CD4-positive, alpha-beta T cell treated with Interleukin-12 subunit alpha and Interleukin-12 subunit beta, for 1 hour (primary cell): ENCODE measurements at regions not wholly inside any gene's neighbourhood (a gene's known extent, or its start where the extent isn't known, plus 50 kb on each side); places are given as distances from the start of the nearest gene placed in this dataset.

Experiments
- DNase-seq: peaks from one replicate; pipeline ENCODE4 v3.0.0-alpha.2; 2020

DNA sequence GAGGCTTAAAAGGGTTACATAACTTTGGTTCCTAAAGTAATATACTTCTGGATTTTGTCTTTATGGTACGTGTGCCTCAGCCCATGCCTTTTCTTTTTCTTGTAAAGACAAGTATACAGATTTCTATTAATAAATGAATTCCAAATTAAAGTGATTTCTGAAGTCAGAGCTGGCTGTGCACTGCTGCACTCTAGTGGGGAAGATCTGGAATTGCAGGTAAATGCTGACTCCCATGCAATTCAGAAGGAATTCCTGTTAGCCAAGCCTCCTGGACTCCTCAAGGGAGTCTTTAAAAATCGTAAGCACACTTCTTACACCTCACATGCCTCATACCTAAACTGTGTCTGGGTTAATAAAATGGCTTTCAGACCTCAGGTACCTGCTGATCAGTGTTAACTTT is 118.4 kb upstream of the SLC7A1 start:
- DNase-seq: peak; percentile 7

DNA sequence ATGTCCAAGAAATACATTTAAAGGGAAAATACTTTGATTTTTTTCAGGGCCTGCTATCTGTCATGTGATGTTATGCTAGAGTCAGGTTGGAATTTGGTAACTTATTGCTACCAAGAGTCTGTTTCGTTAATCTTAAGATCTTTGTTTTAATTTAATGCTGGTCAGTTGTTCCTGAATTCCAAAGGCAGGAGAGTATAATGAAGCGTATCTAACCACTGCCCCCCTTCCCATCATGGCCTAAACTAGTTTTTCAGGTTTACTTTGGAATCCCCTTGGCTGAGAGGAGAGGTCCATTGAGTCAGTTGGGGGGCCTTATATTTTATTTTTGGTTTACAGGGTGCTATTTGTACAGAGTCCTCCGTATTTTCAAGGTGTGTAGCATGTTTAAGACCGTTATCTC is 116.3 kb upstream of the SLC7A1 start:
- no peak for DNase-seq

DNA sequence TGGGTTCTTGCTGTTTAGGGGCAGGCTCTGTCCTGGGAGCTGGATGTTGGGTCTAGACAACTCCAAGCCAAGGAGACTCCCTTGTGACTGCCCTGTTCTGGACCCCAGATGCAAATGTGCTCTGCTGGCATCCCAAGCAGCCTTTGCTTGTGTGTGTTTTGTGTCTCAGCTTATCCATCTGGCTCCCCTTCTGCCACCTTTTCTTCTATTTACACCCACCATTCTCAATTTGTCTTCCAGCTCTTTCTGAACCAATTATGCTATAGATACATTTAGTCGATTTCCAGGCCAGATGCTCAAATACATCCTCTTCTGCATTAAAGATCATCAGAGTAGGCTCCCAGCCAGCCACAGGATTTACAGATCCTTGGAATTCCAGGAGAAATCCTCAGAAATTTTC is 115.0 kb upstream of the SLC7A1 start:
- no peak for DNase-seq

DNA sequence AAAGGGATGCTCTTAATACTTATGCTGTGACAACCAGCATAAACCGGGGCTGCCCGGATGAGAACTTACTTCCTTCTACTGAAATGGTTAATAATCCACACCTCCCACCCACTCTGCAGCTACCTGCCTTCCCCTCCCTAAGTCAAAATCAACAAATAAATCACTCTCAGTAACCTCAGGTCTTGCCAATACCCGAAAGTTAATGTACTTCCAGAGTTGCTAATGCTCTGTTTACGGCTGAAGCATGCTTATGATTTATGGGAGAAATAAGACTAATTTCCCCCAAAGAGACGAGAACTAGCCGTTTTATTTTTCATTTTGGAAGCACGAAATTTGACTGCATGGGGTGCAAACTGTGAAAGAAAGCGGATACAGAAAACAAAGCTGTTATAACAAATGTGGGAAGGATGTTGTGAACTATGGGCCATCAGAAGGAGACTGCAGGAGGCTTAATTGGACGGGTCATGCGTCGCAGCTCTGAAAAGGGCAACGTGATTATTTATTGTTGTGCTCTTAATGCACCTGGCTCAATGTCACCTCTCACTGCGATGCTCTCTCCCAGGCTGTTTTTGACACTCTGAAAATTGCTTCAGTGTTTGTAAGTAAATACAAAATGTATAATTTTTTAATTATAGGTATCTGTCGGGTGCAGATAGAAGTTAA is 114.0 kb upstream of the SLC7A1 start:
- DNase-seq: no peak

DNA sequence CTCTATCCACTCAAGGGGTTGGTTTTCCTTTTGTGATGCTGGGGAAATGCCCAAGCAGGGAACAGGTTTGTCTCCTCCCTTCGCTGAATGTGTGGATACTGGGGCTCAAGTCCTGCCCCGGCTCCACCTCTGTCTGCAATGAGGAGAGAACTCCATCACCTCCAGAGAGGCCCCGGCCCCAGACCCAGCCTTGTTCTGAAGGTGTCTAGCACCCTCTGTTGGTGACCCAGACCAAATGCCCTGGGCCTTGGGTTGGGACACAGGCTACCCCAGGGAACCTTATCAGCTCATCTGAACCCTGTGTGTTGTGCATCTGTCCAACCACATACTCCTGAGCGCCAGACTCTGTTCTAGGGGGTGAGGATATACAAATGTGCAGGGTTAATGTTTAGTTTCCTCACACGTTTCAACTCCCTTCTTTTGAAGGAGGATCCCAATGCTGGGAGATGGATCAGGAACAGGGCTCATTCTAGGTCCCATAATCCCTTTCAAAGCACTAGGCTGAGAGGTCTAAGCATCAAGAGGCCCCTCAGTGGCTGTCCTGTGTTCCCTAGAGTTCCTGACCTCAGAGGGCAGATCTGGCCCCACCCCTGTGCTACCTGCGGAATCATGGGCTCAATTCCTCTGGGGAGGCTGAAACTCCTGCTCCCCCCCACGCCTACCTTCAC is 112.5 kb upstream of the SLC7A1 start:
- peak; percentile 44 for DNase-seq

DNA sequence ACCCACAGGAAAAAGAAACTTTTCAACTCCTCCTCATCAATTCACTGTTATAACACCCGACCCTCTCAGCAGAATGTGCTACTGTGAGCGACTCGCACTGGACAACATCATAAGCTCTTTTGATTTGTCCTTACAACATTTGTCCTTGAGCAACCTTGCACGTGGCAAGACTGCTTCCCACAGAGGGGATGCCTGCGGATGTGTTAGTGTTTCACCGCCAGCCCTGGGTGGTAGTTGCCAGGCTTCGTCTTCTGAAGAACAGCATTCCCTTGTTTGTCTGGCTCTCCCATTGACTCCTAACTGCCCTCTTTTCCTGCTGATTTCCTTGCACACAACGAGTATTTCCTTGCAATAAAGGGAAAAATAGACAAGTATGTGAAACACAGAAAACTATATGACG is 111.4 kb upstream of the SLC7A1 start:
- no peak for DNase-seq

DNA sequence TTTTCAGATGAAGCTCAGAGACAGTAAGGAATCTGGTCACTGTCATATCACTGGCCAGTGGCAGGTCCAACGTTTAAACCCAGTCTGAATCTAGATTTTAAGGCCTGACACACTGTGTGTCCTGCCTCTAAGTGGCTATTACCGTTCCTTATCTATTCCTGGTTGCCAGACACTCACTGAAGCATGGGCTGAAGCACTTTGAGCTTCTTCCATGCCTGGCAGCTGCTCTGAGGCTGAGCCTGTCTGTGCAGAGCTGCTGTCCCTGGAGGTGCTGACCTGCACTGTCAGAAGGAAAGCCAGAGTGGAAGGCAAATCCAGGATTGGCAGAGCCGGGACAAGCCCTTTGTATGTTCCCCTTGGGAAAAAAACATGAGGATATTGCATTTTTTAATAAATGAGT is 109.2 kb upstream of the SLC7A1 start:
- no peak for DNase-seq

DNA sequence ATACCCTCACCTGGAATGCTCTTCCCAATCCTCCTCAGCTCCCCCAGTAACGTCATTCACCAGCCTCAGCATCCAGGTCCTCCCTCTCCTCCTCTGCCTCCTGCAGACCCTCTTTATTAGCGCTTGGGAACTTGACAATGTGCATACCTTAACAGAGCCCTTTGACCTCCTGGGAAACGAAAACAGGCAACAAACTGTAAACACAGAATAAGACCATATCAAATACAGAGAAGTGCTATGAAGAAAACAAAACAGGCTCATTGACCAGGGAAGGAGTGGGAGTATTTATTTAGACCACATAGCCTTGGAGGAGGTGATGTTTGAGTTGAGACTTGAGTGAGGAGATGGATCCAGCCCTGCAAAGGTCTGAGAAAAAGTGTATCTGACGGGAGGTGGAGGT is 107.9 kb upstream of the SLC7A1 start:
- no peak for DNase-seq

DNA sequence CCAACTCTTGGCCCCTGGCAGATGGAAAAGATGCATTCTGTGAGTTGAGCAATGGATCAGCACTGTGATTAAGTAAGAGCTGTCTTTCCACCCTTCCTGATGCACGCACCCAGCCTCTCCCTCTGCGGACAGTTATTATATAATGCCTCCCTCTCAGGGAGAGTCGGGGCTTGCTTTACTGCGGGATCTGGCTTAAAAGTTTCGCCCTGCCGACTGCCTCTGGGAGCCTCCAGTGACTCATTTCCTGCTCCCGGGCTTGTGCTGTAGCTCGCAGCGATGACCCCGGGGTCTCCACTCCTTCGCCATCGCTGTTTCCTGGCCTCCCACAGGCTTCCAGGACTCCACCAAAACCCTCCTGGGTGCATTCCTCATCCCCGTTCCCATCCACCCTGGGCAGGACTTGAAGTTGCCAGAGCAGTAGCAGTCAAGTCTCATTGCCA is 107.4 kb upstream of the SLC7A1 start:
- DNase-seq: no peak

DNA sequence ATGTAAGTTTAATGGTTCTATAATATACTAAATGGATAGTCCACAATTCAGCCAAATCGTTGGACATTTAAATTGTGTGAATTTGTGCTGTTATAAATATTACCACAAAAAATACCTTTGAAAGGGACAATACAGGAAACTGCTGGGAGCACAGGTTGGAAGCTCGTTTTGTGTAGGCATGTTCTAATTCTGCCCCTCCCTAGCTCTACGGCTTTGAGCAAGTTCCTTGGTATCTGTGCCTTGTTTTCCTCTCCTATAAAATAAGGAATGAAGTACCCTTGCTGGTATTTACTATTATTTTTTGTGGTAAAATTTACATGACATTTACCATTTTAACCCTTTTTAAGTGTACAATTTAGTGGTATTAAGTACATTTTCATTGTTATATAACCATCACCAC is 102.6 kb upstream of the SLC7A1 start:
- DNase-seq: no peak

DNA sequence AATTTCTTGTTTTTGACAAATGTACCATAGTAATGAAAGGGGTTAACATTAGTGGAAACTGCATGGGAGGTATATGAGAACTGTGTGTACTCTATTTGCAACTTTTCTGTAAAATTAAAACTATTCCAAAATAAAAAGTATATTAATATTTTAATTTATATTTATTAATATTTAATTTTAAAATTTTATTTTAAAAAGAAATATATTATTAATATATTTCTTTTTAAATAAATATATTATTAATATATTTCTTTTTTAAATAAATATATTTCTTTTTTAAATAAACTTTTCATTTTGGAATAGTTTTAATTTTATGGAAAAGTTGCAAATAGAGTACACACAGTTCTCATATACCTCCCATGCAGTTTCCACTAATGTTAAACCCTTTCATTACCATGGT is 101.1 kb upstream of the SLC7A1 start:
- no peak for DNase-seq

DNA sequence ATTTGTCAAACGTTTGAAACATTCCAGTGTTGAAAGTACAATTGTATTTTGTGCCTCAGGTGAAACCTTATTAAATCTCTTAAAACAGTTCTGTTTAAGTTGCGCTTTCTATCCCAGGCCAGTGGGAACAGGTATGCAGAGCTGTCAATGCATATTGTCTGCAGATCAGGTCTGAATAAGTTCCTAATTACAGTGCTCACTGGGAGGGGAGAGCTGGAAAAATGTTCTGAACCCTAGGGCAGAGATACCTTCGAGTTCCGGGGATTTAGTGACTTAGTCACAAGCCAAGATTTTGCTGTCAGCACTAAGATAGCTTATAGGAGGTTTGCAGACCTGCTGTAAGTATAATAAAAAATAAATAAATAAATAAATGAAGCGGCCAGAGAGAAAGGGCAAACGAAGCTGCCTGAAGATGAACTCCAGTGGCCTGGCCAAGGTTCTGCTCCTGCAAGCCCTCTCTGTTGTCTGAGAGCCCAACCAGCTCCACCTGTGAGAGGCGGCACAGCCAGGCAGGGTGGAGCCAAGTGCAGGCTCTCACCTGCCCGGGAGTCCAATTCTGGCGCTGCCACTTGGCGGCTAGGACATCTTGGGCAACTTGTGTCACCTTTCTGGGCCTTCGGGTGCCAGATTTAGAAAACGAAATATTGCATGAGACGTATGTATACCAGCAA is 97.9 kb upstream of the SLC7A1 start:
- no peak for DNase-seq

DNA sequence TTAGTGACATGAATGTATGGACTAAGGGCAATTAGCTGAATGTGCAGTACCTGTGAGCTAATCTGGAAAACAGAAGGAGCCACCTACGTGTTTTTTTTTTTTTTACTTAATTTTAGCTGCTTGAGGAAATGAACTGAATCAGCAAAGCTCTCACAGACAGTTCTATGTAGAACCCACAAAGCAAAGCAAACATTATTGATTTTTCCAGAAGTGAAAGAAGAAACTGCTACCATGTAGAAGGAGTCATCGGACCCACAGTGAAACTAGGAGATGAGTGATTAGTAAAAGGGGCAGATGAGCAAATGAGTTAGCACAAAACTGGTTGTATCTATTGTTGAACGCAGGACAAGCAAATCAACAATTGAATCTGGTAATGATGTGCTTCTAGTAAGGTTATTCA is 94.1 kb upstream of the SLC7A1 start:
- no peak for DNase-seq

DNA sequence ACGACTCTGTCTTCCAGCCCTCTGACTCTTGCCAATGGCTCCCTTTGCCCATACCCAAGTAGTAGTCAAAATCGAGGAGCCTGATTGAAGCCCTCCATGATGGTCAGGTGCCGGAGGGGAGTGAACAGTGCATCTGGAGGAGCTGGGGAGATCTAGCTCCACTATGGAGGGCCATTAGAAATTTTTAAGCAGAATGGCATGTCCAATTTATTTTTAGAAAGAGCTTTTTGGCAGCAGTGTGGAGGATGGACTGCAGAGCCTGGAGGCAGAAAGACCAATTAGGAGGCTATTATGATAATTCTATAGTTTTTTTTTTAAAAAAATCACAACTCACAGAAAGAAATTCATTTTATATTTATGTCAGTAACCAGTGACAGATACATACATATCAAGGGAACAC is 92.7 kb upstream of the SLC7A1 start:
- no peak for DNase-seq

DNA sequence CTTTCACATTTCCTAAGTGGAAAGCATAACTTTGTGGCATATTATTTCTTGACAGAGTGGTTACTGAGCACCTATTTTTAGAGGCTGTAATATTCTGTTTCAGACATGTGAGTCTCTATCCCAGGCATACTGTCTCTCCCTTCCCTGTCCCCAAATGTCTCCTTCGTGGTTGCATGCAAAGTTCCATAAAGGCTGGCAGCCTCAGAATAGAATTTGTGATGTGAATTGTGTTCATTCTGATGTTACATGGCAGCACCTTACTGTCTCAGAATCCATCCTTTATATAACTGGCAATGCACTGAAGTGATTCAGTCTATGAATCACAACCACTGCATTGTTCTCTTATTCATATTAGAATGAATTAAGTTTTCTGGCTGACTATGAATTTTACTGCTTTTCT is 89.0 kb upstream of the SLC7A1 start:
- no peak for DNase-seq

DNA sequence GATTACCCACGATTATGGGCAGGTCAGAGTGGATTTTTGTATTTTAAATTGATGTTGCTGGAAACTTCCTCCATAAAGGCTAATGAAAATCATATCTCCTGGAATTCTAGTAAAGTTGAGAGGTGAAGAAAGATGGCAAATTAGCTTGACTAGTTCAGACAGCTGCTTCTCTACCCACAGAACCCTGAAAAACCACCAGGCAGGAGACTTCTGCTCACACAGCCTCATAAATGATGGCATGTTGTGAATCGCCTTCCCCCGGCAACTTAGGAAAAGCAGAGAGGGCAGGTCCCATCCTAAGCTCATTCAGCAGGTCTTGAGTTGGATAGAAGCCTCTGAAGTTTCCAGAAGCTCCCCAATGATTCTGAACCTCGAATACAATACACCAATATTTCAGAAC is 87.6 kb upstream of the SLC7A1 start:
- DNase-seq: no peak

DNA sequence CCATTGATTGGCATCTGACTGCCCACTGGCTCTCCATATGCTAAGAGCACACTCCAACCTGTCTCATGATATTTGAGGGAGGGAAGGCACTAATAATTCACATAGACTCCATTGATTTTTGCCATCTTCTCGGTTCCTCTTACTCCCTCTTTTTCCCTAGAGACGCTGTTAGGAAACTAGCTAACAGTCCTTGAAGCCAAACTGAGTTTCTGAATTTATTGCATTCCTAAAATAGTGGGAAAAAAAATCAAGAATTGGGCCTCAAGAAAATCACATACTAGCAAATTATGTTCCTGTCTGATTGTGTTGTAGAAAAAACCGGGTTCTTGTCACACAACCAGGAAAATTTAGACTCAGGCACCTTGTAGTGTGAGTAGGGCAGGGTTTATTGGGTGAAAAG is 86.4 kb upstream of the SLC7A1 start:
- no peak for DNase-seq

DNA sequence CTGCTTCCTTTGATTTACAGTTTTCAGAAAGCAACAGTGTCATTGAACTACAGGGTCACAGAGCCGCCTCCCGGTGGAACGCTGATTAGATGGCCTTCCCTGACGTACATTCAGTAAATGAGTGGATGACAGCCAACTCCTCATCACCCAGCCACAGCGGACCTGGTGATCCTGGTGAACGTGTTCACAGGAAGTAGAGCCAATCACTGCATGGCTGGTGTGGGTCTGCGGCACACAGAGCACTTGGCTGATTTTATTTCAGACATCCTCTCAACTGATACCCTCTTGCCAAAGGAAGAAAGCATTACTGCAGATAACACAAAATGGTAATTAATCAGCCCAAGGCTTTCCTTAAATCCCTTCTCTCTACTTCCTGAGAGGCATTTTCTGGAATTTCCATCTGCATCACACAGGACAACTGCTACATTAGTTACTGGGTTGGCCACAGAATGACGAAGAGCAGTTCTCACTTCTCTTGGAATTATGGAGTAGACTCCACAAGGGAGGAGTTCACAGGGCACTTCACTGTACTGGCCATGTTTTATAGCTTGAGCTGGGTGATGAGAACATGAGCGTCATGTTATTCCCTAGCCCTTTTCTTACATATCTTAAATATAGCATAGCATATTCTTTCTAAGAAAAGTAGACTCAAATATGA is 84.0 kb upstream of the SLC7A1 start:
- DNase-seq: no peak

DNA sequence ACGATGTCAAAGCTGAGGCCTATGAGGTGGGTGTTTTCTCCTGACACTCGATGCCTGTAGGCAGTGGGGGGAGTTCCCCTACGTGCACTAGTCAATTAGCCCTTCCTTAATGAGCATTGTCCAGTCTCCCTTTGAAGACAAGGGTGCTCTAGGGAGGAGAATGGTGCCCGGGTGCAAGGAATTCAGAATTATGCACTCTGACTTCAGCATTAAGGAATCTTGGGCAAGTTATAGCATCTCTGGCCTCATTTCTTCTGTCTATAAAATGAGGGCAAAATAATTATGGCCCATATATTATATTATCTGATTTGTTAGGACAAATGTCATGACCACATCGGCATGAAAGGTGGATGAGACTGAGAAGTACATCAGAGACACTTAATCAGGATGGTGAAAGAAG is 82.1 kb upstream of the SLC7A1 start:
- DNase-seq: no peak

DNA sequence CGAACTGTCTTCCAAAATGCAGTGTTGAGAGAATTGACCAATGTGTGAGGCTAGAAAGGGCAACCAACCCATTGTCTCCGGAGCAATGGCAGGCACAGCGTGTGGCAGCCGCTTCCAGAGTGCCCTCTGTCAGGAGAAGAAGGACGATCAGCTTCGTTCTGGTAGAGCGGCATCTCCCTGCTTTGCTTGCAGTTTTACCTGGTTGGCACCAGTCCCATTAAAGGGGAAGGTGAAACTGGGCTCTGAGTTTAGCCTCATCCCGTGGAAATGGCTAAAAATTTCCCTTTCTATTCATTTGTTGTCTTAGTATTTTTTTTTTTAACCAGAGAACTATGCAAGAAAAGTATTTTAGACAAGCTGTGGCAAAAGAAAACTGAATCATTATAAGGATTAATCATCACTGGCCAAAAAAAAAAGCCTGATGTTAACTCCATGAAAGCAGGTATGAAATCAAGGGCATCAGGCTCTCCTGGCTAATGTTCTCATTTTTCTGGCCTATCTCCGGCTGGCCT is 81.5 kb upstream of the SLC7A1 start:
- no peak for DNase-seq

DNA sequence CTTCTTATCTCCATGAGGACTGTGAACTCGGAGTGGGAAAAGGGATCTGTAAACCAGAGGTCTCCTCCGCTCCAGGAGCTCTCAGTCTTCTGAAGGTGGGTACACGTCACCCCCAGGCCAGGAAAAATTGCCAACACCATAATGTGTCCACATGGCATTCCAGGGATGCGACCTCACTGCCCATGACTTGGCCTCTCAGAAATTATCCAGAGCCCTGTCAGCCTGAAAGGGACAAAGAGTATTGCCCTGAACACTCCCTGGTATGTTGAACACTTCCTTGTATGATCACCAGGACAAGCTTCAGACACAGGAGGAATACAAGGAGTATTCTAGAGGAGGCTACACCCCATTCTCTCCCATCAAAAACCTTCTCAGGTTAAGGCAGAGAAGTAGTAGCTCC is 81.0 kb upstream of the SLC7A1 start:
- no peak for DNase-seq

DNA sequence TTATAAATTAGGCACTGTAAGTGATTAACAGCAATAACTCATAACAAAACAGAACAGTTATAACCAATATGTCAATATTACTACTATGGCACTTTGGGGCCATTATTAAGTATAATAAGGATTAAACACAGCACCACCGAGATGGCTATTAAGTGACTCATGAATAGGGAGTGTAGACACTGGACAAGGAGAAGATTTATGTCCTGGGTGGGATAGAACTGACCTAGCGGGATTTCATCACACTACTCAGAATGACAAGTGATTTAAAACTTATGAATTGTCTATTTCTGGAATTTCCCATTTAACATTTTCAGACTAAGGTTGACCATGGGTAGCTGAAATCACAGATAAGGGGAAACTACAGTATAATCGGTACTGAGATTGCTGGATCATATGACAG is 79.0 kb upstream of the SLC7A1 start:
- DNase-seq: no peak

DNA sequence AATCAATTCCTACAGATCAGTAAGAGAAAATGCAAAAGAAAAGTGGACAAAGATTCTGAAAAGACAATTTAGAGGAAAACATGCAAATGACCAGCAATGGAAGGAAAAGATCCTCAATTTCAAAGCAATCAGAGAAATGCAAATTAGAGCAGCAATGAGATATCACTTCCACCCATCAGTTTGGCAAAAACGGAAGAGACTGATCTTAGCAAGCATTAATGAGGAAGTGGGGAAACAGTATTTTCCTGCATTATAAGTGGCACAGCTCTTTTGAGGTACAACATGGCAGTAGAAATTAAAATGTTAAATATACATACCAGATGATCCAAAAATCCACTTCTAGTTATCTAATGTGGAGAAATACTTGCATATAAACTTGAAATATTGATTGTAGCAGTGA is 69.1 kb upstream of the SLC7A1 start:
- DNase-seq: no peak
